GM19043 (cell line): ENCODE measurements at regions not wholly inside any gene's neighbourhood (a gene's known extent, or its start where the extent isn't known, plus 50 kb on each side); places are given as distances from the start of the nearest gene placed in this dataset.
"Not testable (repeated sequence)": the region's sequence is repeated elsewhere in the genome, so short reads cannot be mapped to it uniquely, and the experiment has no call there.

Experiments
- ATAC-seq: cut with Tn5 transposase; IDR thresholded peaks from one replicate; pipeline ENCODE4 v1.9.1; 2021; ENCODE audit warnings: low read depth; ENCODE audit not compliant: unreplicated experiment

DNA sequence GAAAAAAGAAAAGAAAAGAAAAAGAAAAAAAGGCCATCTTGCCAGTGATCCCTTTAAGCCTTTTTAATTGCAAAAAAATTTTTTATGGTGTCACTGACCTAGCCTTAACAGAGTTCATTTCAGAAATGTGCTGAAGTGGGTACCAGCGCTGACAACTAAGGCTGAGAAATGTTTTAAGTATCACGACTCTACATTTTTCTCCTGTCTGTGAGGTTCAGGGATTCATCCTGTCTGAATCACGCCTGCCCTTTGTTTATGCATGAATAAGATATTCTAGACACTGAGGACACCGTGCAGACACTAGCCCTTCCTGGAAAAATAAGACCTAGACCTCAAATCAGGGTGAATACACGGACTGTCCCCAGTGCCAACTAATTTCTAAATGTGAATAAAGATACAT, 154.4 kb upstream of the NOCT start:
- no peak for ATAC-seq

GRCh38 chr4:138860357-138860756, 155.2 kb upstream of the NOCT start:
- not testable (repeated sequence) for ATAC-seq

DNA sequence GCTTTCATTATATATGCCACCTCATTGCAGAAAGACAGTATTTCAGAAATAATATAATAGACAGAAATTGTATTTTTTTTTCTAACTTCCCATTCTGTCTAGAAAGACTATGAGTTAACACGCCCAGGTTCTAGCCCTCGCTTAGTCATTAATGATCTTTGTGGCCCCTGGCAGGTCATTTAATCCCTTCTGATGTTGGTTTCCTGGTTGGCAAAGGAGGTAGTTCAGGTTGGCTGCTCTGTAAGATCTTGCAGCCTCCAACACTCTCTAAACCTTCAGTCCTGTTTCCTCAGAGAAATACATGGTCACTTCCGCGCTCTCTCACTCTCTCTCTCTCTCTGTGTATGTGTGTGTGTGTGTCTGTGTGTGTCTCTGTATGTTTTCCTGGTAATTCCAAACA, 156.3 kb upstream of the NOCT start:
- no peak for ATAC-seq

DNA sequence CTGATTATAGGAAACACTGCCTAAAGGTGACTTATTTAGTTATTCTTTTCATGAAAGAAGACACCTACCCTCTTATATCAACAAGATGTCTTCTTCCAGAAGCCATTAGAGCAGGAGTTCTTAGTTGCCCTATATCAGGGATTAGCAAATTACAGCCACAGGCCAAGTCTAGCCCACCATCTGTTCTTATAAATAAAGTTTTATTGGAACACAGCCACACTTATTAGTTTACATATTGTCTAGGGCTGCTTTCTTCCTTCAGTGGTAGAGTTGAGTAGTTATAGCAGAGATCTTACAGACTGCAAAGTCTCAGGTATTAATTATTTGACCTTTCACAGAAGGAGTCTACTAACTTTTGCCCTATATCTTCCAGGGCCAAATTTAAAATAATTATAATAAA, 157.2 kb upstream of the NOCT start:
- ATAC-seq: no peak

DNA sequence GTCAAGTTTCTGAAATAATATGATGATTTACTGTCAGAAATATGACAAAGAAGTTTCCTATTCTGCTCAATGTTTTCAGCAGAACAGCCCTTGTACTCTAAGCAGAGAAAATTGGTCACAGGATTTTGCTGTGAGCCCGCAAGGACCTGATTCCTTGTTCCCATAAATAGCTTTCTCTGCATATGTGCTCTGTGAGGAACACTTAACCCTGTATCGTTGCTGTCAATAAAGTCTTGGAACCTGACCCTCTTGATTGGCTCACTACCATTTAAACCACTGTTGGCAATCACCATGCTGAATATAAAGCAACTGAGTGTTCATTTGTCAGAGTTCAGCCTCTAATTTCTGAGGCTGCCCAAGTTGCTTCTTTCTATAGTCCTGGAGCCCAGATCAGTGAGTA, 158.2 kb upstream of the NOCT start:
- no peak for ATAC-seq

GRCh38 chr4:138852681-138853080, 162.9 kb upstream of the NOCT start:
- no peak for ATAC-seq

- no peak for ATAC-seq
Observed at GRCh38 chr4:138851391-138852335, 163.9 kb upstream of the NOCT start.

DNA sequence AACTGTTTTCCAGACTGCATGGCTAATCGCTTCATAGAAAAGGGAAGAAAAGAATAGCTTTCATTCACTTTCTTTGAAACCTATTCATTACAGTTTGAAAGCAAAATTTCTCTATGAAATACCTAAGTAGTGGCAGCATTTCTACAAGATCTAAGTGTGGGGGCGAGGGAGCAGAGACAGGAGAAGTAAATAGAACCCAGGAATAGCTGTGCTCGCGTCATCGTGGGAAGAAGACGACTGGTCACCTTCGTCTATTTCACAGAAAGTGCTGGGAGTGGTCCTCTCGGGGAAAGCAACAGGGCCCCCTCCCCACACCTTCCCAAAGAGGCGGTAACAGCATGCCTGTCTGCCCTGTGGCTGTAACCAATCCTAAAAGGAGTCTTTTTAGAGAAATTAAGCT, 169.9 kb upstream of the NOCT start:
- no peak for ATAC-seq

GRCh38 chr4:138845054-138845453, 170.5 kb upstream of the NOCT start:
- no peak for ATAC-seq

- ATAC-seq: no peak
Observed at GRCh38 chr4:138843616-138844015, 172.0 kb upstream of the NOCT start.

- no peak for ATAC-seq
Observed at GRCh38 chr4:138841343-138841742, 174.2 kb upstream of the NOCT start.

GRCh38 chr4:138838251-138838650, 177.3 kb upstream of the NOCT start:
- ATAC-seq: no peak

DNA sequence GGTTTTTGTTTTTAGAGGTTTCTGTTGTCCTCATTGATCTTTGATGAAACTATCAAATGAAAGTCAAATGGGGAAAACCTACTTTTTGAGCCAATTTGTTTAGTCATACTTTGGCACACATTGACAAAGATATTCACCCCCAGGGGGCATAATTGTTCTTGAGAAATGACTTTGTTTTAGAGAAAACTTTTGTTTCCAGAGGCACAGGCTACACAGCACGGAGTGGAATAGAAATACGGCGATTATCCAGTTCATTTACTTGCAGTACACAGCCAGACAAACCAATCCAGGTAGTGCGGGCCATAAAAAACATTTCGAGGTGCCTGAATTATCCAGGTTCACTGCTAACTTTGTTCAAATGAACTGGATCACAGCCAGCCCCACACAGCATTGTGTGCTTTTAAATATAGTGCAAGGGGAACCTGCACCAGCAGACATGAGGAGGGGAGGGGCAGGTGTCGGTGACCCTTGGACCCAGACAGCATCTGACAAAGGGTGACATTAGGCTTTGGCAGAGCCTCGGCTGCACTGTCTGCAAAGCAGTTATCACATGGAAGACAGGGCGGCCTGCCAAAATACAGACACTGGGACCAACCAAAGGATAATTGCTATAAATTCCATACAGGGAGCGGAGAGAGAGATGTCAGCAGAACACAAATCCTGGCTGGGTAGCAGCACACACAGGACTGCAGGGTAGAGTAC, 179.6 kb upstream of the NOCT start:
- ATAC-seq: no peak

- peak; percentile 59 for ATAC-seq
Observed at GRCh38 chr4:138833974-138834373, 181.6 kb upstream of the NOCT start.

GRCh38 chr4:138832563-138832962, 183.0 kb upstream of the NOCT start:
- no peak for ATAC-seq

DNA sequence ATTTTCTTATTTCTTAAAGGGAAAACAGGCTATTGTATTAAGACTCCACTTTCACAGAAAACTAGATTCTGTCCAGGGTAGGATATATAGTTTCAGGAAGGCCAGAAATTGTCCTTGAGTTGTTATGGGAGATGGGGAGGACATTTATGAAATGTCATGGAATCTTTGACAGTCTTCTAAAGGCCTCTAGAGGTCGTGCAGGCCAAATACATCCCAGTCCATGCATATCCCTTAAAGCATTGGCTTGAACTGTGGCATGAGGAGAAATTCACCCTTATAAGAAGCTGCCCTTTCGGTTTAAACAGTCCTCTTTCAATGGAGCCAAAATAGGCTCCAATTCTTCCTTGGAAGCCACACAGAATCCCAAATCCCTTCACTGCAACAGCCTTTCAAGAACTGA, 183.6 kb upstream of the NOCT start:
- no peak for ATAC-seq

- no peak for ATAC-seq
Observed at GRCh38 chr4:138828926-138829325, 186.7 kb upstream of the NOCT start.

DNA sequence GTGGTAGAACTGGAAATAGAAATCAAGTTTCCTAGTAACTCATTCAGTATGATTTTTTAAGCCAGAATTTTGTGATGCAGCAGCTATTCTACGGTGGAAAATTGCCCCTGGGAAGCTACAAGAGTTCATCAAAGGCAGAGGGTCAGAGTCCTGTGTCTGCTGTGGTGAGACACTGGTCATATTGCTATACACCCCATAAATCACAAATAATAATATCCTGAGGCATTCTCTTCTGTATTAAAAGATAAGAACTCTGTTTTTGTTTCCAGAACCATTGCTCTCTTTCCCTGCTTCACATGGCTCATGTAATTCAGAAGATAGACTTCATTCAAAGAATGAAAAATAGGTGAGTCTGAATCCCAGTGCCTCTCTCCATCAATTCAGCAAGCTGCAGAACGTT, 188.8 kb upstream of the NOCT start:
- ATAC-seq: no peak

DNA sequence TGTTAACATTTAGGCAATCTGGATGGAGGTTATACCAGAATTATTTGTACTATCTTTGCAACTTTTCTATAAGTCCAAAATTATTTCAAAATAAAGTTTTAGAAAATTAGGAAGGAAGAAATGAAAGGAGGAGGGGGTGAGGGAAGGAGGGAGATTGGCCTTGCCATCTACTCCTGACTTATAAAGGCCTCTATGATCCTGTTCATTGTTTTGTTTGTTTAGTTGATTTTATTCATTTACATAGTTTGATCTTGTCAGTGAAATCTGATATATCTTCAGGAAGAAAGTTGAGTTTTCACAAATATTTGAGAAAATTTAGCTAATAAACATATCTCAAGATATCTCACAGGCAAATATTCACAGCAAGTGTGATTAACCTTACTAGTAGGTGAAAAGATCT, 189.3 kb upstream of the NOCT start:
- ATAC-seq: no peak

- ATAC-seq: no peak
Observed at GRCh38 chr4:138821331-138821730, 194.2 kb upstream of the NOCT start.

DNA sequence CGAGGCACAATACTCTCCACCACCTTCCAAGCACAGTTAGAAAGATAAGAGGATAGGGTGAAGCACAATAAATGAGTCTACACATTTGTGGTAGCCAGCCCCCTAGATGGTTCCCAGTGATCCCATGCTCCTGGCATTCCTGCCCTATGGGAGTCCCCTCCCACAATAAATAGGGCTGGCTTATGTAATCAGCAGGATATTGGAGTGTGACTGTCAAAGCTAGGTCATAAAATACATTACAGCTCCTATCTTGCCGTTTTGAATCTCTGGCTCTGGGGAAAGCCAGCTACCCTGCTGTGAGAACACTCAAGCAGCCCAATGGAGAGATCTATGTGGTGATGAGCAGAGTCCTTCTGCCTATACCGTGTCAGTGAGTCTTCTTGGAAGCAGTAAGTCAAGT, 198.7 kb upstream of the NOCT start:
- ATAC-seq: no peak

DNA sequence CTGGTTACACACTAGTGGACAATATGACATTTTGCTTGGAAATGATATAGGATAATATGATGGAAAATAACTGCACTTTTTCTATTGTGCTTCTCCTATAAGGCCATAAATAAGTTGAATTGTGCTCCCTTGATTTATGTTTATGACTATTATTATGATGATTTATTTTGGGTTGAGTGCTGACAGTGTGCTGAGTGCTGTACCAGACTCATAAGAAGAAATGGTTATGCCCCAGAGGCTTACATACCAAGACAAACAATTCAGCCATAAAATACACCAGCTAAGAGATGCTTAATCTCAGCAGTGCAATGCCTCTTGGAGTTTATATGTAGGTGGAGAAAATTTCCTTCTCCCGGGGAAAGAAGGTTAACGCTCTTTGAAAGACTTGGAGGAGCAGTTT, 199.8 kb upstream of the NOCT start:
- ATAC-seq: no peak
